Naive thymus-derived CD8-positive, alpha-beta T cell (primary cell): ENCODE measurements at regions not wholly inside any gene's neighbourhood (a gene's known extent, or its start where the extent isn't known, plus 50 kb on each side); places are given as distances from the start of the nearest gene placed in this dataset.
"Not testable (repeated sequence)": the region's sequence is repeated elsewhere in the genome, so short reads cannot be mapped to it uniquely, and the experiment has no call there.

ENCODE experiments used
- ATAC-seq, 2 donors: fragments of 150-1000 bp; cut with Tn5 transposase in 1 of 2; sonication (Bioruptor Pico), chemical (Tn5 transposase) in 1 of 2; 1 replicate in 1 of 2; 2 replicates in 1 of 2; pipeline ENCODE4 v1.10.0; 2021; ENCODE audit warnings: mild to moderate bottlenecking in 2 of 2, moderate library complexity in 2 of 2
- POLR2A ChIA-PET: fragments of 350-600 bp; sonication (Branson Sonifier 250); formaldehyde crosslinking; loops from one replicate; lab custom pipeline; 2021; ENCODE audit warnings: antibody characterized with exemption; lab: Charles Lee
- DNase-seq, 10 donors: peaks; one replicate each; pipeline versions ENCODE4 v3.0.0 to v3.0.0-alpha.2; 2020 to 2022
- H3K27ac Mint-ChIP-seq, 10 donors: one replicate each; pipeline ENCODE4 v1.8.0; 2020 to 2022; ENCODE audit warnings: mild to moderate bottlenecking in 10 of 10, mixed read lengths in 10 of 10, moderate library complexity in 4 of 10, inconsistent platforms in 1 of 10
- H3K27me3 Mint-ChIP-seq, 5 donors: one replicate each; pipeline ENCODE4 v1.8.0; 2021 to 2022; ENCODE audit warnings: mixed read lengths in 5 of 5
- H3K36me3 Mint-ChIP-seq, 3 donors: one replicate each; pipeline ENCODE4 v1.8.0; 2020 to 2022; ENCODE audit warnings: mixed read lengths in 3 of 3, mild to moderate bottlenecking in 2 of 3, inconsistent platforms in 1 of 3
- H3K4me1 Mint-ChIP-seq, 4 donors: one replicate each; pipeline ENCODE4 v1.8.0; 2021 to 2022; ENCODE audit warnings: mixed read lengths in 4 of 4
- H3K4me3 Mint-ChIP-seq, 10 donors: one replicate each; pipeline ENCODE4 v1.8.0; 2020 to 2022; ENCODE audit warnings: mild to moderate bottlenecking in 10 of 10, mixed read lengths in 10 of 10, moderate library complexity in 6 of 10, inconsistent platforms in 1 of 10
- H3K9me3 Mint-ChIP-seq, 9 donors: one replicate each; pipeline ENCODE4 v1.8.0; 2020 to 2022; ENCODE audit warnings: mixed read lengths in 9 of 9, mild to moderate bottlenecking in 3 of 9, inconsistent platforms in 1 of 9, moderate library complexity in 1 of 9

GRCh38 chr3:135419155-135419554, 546.4 kb upstream of the PPP2R3A start:
- no peak overlapping the region for H3K27ac Mint-ChIP-seq
- H3K4me3 Mint-ChIP-seq, result no peak overlapping the region
- ATAC-seq (no peak), DNase-seq (no peak)
- H3K4me1 Mint-ChIP-seq, result no peaks in the 10 kb centered on the region
- H3K9me3 Mint-ChIP-seq, result no peaks in the 10 kb centered on the region
- POLR2A ChIA-PET, result no interaction called here
- no peaks in the 10 kb centered on the region for H3K27me3 Mint-ChIP-seq
- H3K36me3 Mint-ChIP-seq, result no peaks in the 10 kb centered on the region

GRCh38 chr3:135426508-135426907, 539.0 kb upstream of the PPP2R3A start:
- Mint-ChIP-seq H3K36me3 (no peaks in the 10 kb centered on the region), H3K27ac (no peak overlapping the region), H3K27me3 (peaks cover 0 to 5% (median 0%) of the 10 kb centered on the region in 5 donors), H3K9me3 (peaks cover 0 to 11% (median 0%) of the 10 kb centered on the region in 9 donors), H3K4me3 (no peak overlapping the region), H3K4me1 (no peaks in the 10 kb centered on the region)
- POLR2A ChIA-PET, result no interaction called here
- ATAC-seq, result no peak
- no peak for DNase-seq

- peaks cover 0 to 18% (median 7%) of the 10 kb centered on the region in 9 donors for H3K9me3 Mint-ChIP-seq
- H3K4me3 Mint-ChIP-seq, result no peak overlapping the region
- H3K27ac Mint-ChIP-seq, result no peak overlapping the region
- ATAC-seq, result no peak
- no peaks in the 10 kb centered on the region for H3K4me1 Mint-ChIP-seq
- peaks cover 0 to 5% (median 0%) of the 10 kb centered on the region in 3 donors for H3K36me3 Mint-ChIP-seq
- DNase-seq, result no peak
- peaks cover 0 to 5% (median 0%) of the 10 kb centered on the region in 5 donors for H3K27me3 Mint-ChIP-seq
- POLR2A ChIA-PET, result no interaction called here
Observed at GRCh38 chr3:135432402-135432801, 533.1 kb upstream of the PPP2R3A start.

GRCh38 chr3:135438889-135439597, 526.5 kb upstream of the PPP2R3A start:
- H3K27me3 Mint-ChIP-seq, ATAC-seq, H3K36me3 Mint-ChIP-seq, POLR2A ChIA-PET, DNase-seq, H3K4me3 Mint-ChIP-seq, H3K27ac Mint-ChIP-seq, H3K4me1 Mint-ChIP-seq: not testable (repeated sequence)
- H3K9me3 Mint-ChIP-seq, result peaks cover 0 to 12% (median 6%) of the 10 kb centered on the region in 9 donors

GRCh38 chr3:135439632-135440031, 525.9 kb upstream of the PPP2R3A start:
- H3K4me3 Mint-ChIP-seq, POLR2A ChIA-PET, DNase-seq, H3K4me1 Mint-ChIP-seq, ATAC-seq, H3K9me3 Mint-ChIP-seq, H3K27me3 Mint-ChIP-seq, H3K36me3 Mint-ChIP-seq, H3K27ac Mint-ChIP-seq: not testable (repeated sequence)

- Mint-ChIP-seq H3K9me3 (peaks cover 0 to 5% (median 0%) of the 10 kb centered on the region in 9 donors), H3K4me1 (no peaks in the 10 kb centered on the region), H3K36me3 (no peaks in the 10 kb centered on the region), H3K4me3 (no peak overlapping the region), H3K27me3 (no peaks in the 10 kb centered on the region), H3K27ac (no peak overlapping the region)
- ATAC-seq (no peak), DNase-seq (no peak)
- POLR2A ChIA-PET, result interaction anchor here (0.6 kb wide), 1 partner anchor 33 kb away, joined by 3 read pairs; no protein-coding TSS in a partner anchor
Observed at GRCh38 chr3:135440233-135440632, 525.3 kb upstream of the PPP2R3A start.

- DNase-seq (no peak), ATAC-seq (no peak)
- Mint-ChIP-seq H3K36me3 (no peaks in the 10 kb centered on the region), H3K9me3 (peaks cover 0 to 5% (median 0%) of the 10 kb centered on the region in 9 donors), H3K4me1 (no peaks in the 10 kb centered on the region), H3K27ac (peak overlapping the region in 1 of 10 donors; percentile 18), H3K4me3 (no peak overlapping the region), H3K27me3 (no peaks in the 10 kb centered on the region)
- POLR2A ChIA-PET, result interaction anchor here (0.6 kb wide), 1 partner anchor 33 kb away, joined by 3 read pairs; no protein-coding TSS in a partner anchor
Observed at GRCh38 chr3:135440746-135441145, 524.8 kb upstream of the PPP2R3A start.

GRCh38 chr3:135444058-135444457, 521.5 kb upstream of the PPP2R3A start:
- Mint-ChIP-seq H3K27me3 (no peaks in the 10 kb centered on the region), H3K4me1 (no peaks in the 10 kb centered on the region), H3K27ac (no peak overlapping the region), H3K36me3 (no peaks in the 10 kb centered on the region), H3K9me3 (peaks cover 0 to 5% (median 0%) of the 10 kb centered on the region in 9 donors), H3K4me3 (no peak overlapping the region)
- POLR2A ChIA-PET, result no interaction called here
- DNase-seq (no peak), ATAC-seq (no peak)

GRCh38 chr3:135447483-135447882, 518.0 kb upstream of the PPP2R3A start:
- DNase-seq, result no peak
- no peak overlapping the region for H3K4me3 Mint-ChIP-seq
- POLR2A ChIA-PET, result no interaction called here
- ATAC-seq, result no peak
- H3K27ac Mint-ChIP-seq, result no peak overlapping the region
- peaks cover 0 to 3% (median 0%) of the 10 kb centered on the region in 9 donors for H3K9me3 Mint-ChIP-seq
- no peaks in the 10 kb centered on the region for H3K36me3 Mint-ChIP-seq
- no peaks in the 10 kb centered on the region for H3K4me1 Mint-ChIP-seq
- H3K27me3 Mint-ChIP-seq, result peaks cover 0 to 3% (median 0%) of the 10 kb centered on the region in 5 donors

- DNase-seq (no peak), ATAC-seq (no peak)
- H3K4me3 Mint-ChIP-seq, result no peak overlapping the region
- no peaks in the 10 kb centered on the region for H3K36me3 Mint-ChIP-seq
- POLR2A ChIA-PET, result no interaction called here
- H3K27ac Mint-ChIP-seq, result no peak overlapping the region
- H3K9me3 Mint-ChIP-seq, result peaks cover 0 to 3% (median 0%) of the 10 kb centered on the region in 9 donors
- H3K27me3 Mint-ChIP-seq, result peaks cover 0 to 3% (median 0%) of the 10 kb centered on the region in 5 donors
- H3K4me1 Mint-ChIP-seq, result no peaks in the 10 kb centered on the region
Observed at GRCh38 chr3:135448520-135448919, 517.0 kb upstream of the PPP2R3A start.

GRCh38 chr3:135449046-135449445, 516.5 kb upstream of the PPP2R3A start:
- ATAC-seq (no peak), DNase-seq (no peak)
- no peaks in the 10 kb centered on the region for H3K4me1 Mint-ChIP-seq
- POLR2A ChIA-PET, result no interaction called here
- H3K27me3 Mint-ChIP-seq, result peaks cover 0 to 3% (median 0%) of the 10 kb centered on the region in 5 donors
- H3K9me3 Mint-ChIP-seq, result peaks cover 0 to 3% (median 0%) of the 10 kb centered on the region in 9 donors
- no peak overlapping the region for H3K27ac Mint-ChIP-seq
- H3K4me3 Mint-ChIP-seq, result no peak overlapping the region
- H3K36me3 Mint-ChIP-seq, result no peaks in the 10 kb centered on the region

- POLR2A ChIA-PET, result no interaction called here
- H3K36me3 Mint-ChIP-seq, result no peaks in the 10 kb centered on the region
- H3K4me3 Mint-ChIP-seq, result no peak overlapping the region
Observed at GRCh38 chr3:135451037-135451785, 514.3 kb upstream of the PPP2R3A start.

GRCh38 chr3:135452881-135453280, 512.6 kb upstream of the PPP2R3A start:
- no peak overlapping the region for H3K27ac Mint-ChIP-seq
- H3K4me1 Mint-ChIP-seq, result no peaks in the 10 kb centered on the region
- ATAC-seq, result no peak
- POLR2A ChIA-PET, result no interaction called here
- H3K4me3 Mint-ChIP-seq, result no peak overlapping the region
- H3K27me3 Mint-ChIP-seq, result peaks cover 0 to 5% (median 0%) of the 10 kb centered on the region in 5 donors
- H3K36me3 Mint-ChIP-seq, result no peaks in the 10 kb centered on the region
- H3K9me3 Mint-ChIP-seq, result peaks cover 0 to 6% (median 1%) of the 10 kb centered on the region in 9 donors
- DNase-seq, result no peak

More at GRCh38 chr3:135451037-135451785, 514.3 kb upstream of the PPP2R3A start:
- Mint-ChIP-seq H3K27ac (no peak overlapping the region), H3K4me1 (no peaks in the 10 kb centered on the region), H3K27me3 (peaks cover 0 to 5% (median 0%) of the 10 kb centered on the region in 5 donors), H3K9me3 (peaks cover 0 to 6% (median 1%) of the 10 kb centered on the region in 9 donors)
- ATAC-seq (no peak), DNase-seq (no peak)
